WERI-Rb-1 (cell line): ENCODE measurements at regions not wholly inside any gene's neighbourhood (a gene's known extent, or its start where the extent isn't known, plus 50 kb on each side); places are given as distances from the start of the nearest gene placed in this dataset.

Source experiments
- DNase-seq: peaks from one replicate; pipeline ENCODE4 v3.0.0-alpha.2; 2020
- H3K27ac ChIP-seq: fragments of 250-450 bp; sonication (Bioruptor Pico); 2 replicates; pipeline ENCODE4 v1.5.1; 2020; ENCODE audit warnings: mild to moderate bottlenecking, moderate library complexity
- H3K27me3 ChIP-seq: fragments of 250-450 bp; sonication (Bioruptor Pico); 2 replicates; pipeline ENCODE4 v1.5.1; 2021; ENCODE audit warnings: mild to moderate bottlenecking, low read depth, moderate library complexity; ENCODE audit not compliant: insufficient read depth, severe bottlenecking
- H3K36me3 ChIP-seq: fragments of 250-450 bp; sonication (Bioruptor Pico); 2 replicates; pipeline ENCODE4 v1.5.1; 2020; ENCODE audit warnings: mild to moderate bottlenecking, moderate library complexity
- H3K4me3 ChIP-seq: 2 replicates; pipeline ENCODE4 v1.5.1; 2011; ENCODE audit warnings: low read depth, mild to moderate bottlenecking, control low read depth, low read length
- H3K9me3 ChIP-seq: fragments of 250-450 bp; sonication (Bioruptor Pico); 2 replicates; pipeline ENCODE4 v1.5.1; 2021; ENCODE audit warnings: mild to moderate bottlenecking, moderate library complexity; ENCODE audit not compliant: severe bottlenecking
- TF ChIP-seq, protein P1 (sequence below): IDR thresholded peaks from 2 replicates; pipeline ENCODE4 v1.5.1; 2011; ENCODE audit warnings: low read depth, mild to moderate bottlenecking, control low read depth, inconsistent platforms, low read length

- Histone ChIP-seq H3K27me3 (no peaks in the 10 kb centered on the region), H3K36me3 (no peaks in the 10 kb centered on the region), H3K4me3 (no peak overlapping the region), H3K27ac (no peak overlapping the region), H3K9me3 (no peaks in the 10 kb centered on the region)
- DNase-seq = no peak
- TF ChIP-seq, protein P1, sequence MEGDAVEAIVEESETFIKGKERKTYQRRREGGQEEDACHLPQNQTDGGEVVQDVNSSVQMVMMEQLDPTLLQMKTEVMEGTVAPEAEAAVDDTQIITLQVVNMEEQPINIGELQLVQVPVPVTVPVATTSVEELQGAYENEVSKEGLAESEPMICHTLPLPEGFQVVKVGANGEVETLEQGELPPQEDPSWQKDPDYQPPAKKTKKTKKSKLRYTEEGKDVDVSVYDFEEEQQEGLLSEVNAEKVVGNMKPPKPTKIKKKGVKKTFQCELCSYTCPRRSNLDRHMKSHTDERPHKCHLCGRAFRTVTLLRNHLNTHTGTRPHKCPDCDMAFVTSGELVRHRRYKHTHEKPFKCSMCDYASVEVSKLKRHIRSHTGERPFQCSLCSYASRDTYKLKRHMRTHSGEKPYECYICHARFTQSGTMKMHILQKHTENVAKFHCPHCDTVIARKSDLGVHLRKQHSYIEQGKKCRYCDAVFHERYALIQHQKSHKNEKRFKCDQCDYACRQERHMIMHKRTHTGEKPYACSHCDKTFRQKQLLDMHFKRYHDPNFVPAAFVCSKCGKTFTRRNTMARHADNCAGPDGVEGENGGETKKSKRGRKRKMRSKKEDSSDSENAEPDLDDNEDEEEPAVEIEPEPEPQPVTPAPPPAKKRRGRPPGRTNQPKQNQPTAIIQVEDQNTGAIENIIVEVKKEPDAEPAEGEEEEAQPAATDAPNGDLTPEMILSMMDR = no peak
These were observed 121.2 kb downstream of the GASK1B start for GRCh38 chr4:158051401-158052235.

DNA sequence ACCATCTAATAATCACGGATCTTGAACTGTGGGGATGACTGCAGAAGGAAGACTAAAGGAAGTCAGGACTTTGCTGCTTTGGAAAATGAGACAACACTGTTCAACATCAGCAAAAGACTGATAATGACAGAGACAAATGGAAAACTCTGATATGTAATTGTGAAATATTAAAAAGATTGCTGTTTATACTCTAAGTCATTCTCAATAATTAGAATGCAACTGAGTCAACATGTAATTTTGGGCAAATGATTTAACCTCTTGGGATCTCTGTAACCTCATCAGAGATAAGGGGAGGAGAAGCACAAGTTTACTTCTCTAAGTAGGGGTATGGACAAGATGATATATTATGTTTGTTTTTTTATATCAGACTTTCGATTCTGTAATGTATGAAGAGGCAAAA, 121.9 kb downstream of the GASK1B start:
- Histone ChIP-seq H3K36me3 (no peaks in the 10 kb centered on the region), H3K27ac (no peak overlapping the region), H3K27me3 (no peaks in the 10 kb centered on the region), H3K4me3 (no peak overlapping the region), H3K9me3 (no peaks in the 10 kb centered on the region)
- no peak for DNase-seq
- TF ChIP-seq, protein P1 = no peak

GRCh38 chr4:158046345-158046744, 126.5 kb downstream of the GASK1B start:
- TF ChIP-seq, protein P1 = no peak
- Histone ChIP-seq H3K27ac (no peak overlapping the region), H3K4me3 (no peak overlapping the region), H3K27me3 (no peaks in the 10 kb centered on the region), H3K36me3 (no peaks in the 10 kb centered on the region), H3K9me3 (no peaks in the 10 kb centered on the region)
- no peak for DNase-seq

- Histone ChIP-seq H3K9me3 (peaks cover under 1% of the 10 kb centered on the region), H3K27me3 (no peaks in the 10 kb centered on the region), H3K4me3 (no peak overlapping the region), H3K27ac (no peak overlapping the region), H3K36me3 (no peaks in the 10 kb centered on the region)
- no peak for DNase-seq
- TF ChIP-seq, protein P1 = no peak
These were observed 128.7 kb downstream of the GASK1B start for GRCh38 chr4:158043971-158044618.

DNA sequence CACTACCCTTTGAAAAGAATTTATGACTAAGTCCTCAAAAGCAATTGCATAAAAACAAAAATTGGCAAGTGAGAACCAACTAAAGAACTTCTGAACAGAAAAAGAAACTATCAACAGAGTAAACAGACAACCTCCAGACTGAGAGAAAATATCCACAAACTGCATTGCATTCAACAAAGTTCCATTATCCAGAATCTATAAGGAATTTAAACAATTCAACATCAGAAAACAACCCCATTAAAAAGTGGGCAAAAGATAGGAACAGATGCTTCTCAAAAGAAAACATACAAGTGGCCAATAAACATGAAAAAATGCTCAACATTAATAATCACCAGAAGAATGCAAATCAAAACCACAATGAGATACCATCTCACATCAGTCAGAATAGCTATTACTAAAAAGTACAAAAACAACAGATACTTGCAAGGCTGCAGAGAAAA, 130.2 kb downstream of the GASK1B start:
- H3K9me3 ChIP-seq = peaks cover 5% of the 10 kb centered on the region
- TF ChIP-seq, protein P1 = no peak
- H3K27ac ChIP-seq = no peak overlapping the region
- DNase-seq = no peak
- no peaks in the 10 kb centered on the region for H3K27me3 ChIP-seq
- no peaks in the 10 kb centered on the region for H3K36me3 ChIP-seq
- no peak overlapping the region for H3K4me3 ChIP-seq
